ENCODE measurements at regions not wholly inside any gene's neighbourhood (a gene's known extent, or its start where the extent isn't known, plus 50 kb on each side); places are given as distances from the start of the nearest gene placed in this dataset.
"Not testable (repeated sequence)": the region's sequence is repeated elsewhere in the genome, so short reads cannot be mapped to it uniquely, and the experiment has no call there.

DNA sequence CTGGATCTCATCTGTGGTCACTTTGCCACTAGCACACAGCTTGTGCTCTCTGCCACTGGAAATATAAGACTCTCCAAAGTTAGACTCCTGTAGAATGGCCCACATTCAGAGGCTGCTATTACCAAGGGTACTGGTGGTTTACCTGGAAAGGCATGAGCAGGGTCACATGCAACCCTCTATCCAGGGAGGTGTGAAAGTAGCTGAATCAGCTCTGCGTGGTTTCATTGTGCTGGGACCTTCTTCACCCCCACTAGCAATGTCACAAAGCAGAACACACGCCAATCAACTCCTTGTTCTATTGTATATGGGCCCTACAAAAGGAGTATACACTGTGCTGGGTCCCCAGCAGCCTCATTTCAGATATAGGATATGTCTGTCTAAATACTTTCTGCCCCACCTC lies 353.6 kb upstream of the AUTS2 start:
- DNase-seq, result no peak
- intact Hi-C loops (cut with DNase I), result no loop called here

DNA sequence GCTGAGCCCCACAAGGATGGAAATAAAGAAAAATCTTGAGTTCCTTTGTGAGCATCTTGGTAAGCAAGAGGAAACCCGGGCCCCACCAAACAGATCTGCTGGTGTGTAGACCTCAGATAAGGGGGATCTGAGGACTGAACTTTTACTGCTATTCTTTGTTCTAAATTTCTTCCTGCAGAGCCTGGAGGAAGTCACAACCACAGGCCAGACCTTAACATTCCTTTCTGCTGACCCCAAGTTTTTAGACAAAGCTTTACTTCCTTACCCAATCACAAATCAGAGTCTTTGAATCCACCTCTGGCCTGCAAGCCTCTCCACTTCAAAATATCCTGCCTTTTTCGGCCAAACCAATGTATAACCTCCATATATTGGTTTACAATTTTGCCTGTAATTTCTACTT lies 352.6 kb upstream of the AUTS2 start:
- DNase-seq, result no peak
- intact Hi-C loops (cut with DNase I), result no loop called here

DNA sequence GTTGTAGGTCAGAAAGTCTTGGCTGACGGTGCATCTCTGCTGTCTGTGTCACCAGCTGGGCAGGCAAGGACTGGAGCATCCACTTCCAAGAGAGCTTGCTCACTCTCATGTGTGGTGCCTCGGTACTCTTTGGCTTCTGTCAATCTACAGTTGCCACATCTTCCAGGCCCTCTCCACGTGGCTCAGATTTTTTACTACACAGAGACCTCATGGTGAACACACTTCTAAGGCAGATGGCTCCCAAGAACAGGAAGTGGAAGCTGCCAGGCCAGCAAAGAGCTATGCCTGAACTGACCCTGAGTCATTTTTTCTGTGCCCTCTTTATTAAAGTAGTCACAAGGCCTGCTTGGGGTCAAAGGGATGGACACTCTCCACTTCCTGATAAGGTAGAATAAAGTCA lies 351.5 kb upstream of the AUTS2 start:
- peak in 5 of 10 donors; percentile 6 to 23 (median 13) for DNase-seq
- intact Hi-C loops (cut with DNase I), result no loop called here

DNA sequence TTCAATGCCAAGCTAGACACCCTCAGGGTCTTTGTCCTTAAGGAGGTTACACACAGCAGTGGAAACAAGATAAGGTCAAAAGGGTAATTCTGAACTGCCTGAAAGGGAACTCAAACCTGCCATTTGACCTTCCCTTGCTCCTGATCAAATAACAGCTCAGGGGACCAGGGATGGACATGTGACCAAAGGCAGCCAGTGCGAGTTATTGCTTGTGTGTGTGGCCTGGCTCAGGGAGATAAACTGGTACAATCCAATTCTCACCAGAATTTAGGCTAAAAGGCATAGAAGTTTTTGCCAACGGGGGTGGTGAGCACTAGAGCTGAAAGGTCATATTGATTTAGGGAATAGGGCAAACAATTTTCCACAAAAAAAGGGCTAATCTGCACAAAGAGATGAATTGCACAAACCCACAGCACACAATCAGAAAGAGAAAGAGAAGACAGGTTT lies 349.9 kb upstream of the AUTS2 start:
- intact Hi-C loops (cut with DNase I); DNase-seq: not testable (repeated sequence)

DNA sequence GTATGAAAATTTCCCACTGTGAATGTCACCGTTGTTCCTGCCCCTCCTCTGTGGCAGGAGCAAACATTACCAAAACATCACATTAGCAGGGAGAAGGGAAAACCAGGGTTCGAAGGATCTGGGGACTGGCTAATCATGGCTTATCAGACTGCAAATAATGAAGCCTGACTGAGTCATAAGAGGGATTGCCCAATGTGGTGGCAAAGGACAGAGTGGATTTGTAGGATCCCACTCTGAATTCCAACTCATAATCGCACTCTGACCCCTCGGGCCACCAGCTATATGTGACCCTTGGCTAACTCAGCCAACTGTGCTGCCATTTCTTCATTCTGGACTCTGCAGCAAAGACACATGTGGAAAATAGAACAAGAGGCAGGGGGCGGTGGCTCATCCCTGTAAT lies 347.3 kb upstream of the AUTS2 start:
- intact Hi-C loops (cut with DNase I), result no loop called here
- DNase-seq, result no peak

DNA sequence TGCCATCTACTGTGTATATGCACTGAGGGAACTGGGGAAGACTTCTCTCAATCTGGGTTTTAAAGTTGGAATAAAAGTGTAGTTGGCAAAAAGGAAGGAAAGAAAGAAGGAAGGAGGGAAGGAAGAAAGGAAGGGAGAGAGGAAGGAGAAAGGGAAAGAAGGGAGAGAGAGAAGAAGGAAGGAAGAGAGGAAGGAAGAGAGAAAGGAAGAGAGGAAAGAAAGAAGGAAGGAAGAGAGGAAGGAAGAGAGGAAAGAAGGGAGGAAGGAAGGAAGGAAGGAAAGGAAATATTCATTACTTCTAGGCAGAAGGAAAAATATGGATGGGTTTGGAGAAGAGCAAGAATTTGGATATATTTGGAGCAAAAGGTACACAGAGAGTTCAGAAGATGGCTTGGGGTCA lies 343.6 kb upstream of the AUTS2 start:
- intact Hi-C loops (cut with DNase I), result no loop called here
- no peak for DNase-seq

DNA sequence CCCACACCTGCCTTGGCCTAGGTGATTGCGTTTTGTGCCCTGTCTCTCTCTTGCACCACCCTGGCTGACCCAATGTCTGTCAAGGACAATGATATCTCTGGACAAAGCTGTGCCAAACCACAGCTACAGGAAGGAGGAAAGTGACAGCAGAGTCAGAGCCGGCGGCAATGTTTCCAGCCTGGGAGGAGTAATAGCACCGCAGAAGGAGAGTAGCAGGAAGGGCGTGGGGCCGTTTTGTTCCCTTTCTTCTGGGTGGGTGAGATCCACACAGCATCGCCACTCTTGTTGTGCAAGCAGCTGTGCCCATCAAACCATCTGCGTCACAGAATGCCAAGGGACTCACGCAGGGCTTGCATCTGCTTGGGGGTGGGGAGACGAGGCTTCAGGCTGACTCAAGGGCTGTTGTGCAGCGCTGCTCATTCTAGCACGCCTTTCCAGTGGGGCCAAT lies 341.6 kb upstream of the AUTS2 start:
- peak in 9 of 10 donors; percentile 19 to 92 (median 45) for DNase-seq
- intact Hi-C loops (cut with DNase I), result no loop called here

DNA sequence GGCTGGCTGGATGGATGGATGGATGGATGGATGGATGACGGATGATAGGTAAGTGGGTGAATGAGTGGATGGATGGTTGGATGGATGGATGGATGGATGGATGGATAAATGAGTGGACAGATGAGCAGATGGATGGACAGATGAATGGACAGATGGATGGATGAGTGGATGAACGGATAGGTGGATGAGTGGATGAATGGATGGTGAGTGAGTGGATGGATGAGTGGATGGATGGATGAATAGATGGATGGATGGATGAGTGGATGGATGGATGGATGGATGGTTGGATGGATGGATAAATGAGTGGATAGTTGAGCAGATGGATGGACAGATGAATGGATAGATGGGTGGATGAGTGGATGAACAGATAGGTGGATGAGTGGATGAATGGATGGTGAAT lies 340.7 kb upstream of the AUTS2 start:
- intact Hi-C loops (cut with DNase I), result no loop called here
- no peak for DNase-seq

DNA sequence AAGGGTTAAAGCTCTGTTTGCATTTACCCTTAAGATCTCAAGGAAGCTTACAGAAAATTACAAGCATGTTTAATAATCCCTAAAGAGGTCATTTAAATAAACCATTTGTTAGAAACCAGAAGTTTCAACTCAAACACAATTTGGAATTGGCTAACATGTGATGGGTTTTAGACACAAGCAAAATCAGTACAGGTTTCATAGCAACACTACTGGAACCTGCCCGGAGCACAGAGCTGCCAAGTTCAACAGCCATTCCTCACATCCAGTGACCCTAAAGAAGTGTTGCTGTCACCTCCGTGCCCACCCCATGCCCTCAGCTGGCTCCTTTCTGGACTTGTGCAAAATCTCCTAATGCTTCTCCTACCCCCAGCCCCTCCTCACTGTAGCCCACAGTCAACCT lies 338.8 kb upstream of the AUTS2 start:
- intact Hi-C loops (cut with DNase I), result no loop called here
- no peak for DNase-seq

DNA sequence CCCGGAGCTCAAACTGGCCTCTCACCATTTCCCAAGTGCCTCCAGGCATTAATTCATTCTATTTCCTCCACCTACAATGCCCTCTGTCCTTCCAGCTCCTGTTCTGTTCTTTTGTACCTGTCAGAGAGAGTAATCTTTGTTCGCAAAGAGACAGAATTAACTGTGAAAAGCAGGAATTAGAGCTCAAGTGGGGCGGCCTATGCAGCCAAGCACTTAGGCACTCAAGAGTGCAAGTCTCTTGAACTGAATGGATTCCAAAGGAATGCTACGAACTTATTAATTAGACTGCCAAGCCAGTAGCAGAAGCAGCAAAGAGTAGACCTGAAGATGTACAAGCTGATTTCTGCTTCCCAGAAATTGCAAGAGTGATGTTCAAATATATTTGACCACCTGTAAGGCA lies 338.3 kb upstream of the AUTS2 start:
- DNase-seq, result no peak
- intact Hi-C loops (cut with DNase I), result no loop called here

DNA sequence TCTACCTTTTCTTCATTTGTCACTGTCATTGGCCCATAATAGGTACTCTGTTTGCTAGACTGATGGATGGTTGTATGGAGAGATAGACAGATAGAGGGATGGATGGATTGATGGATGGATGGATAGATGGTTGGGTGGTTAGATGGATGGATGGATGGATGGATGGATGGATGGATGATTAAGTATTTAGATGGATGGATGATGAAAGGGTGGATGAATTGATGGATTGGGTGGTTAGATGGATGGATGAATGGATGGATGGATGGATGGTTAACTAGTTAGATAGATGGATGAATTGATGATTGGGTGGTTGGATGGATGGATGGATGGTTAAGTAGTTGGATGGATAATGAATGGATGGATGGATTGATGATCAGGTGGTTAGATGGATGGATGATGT lies 334.7 kb upstream of the AUTS2 start:
- no peak for DNase-seq
- intact Hi-C loops (cut with DNase I), result no loop called here

DNA sequence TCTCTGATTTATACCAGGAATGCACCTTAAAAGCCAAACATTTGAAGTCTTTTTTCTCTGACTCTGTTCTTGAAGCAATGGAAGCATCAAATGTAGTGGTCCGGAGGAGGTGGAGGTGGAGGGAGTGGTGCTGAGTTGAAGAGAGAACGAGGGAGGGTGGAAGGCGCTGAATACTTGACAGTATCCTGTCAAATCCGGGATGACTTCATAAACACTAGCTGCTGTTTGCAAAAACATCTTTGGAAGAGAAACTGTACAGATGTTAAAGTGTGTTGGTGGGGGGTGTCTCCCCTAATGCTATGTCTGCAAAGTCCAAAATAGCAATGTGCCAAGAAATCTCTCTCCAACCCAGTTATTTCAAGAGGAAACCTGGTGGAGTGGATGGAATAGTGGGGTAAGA lies 328.5 kb upstream of the AUTS2 start:
- DNase-seq, result no peak
- intact Hi-C loops (cut with DNase I), result no loop called here

DNA sequence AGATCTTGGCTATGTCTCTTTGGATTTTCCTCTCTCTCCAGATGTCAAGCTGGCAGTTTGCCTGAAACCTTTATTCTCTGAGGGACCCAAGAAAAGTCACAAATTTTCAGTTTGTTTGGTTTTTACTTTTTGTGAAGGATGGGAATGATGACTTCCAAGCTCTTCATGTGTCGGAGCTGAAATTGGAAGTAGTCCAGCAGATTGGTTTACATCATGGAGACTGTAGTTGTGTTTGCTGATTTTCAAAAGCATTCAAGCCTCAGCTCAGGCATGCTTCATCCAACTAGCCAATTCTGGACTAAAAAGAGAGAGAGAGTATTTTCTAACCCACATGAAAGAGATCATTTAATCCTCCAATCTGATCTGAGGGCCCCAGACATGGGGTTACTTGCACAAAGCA lies 326.2 kb upstream of the AUTS2 start:
- DNase-seq, result no peak
- intact Hi-C loops (cut with DNase I), result no loop called here

DNA sequence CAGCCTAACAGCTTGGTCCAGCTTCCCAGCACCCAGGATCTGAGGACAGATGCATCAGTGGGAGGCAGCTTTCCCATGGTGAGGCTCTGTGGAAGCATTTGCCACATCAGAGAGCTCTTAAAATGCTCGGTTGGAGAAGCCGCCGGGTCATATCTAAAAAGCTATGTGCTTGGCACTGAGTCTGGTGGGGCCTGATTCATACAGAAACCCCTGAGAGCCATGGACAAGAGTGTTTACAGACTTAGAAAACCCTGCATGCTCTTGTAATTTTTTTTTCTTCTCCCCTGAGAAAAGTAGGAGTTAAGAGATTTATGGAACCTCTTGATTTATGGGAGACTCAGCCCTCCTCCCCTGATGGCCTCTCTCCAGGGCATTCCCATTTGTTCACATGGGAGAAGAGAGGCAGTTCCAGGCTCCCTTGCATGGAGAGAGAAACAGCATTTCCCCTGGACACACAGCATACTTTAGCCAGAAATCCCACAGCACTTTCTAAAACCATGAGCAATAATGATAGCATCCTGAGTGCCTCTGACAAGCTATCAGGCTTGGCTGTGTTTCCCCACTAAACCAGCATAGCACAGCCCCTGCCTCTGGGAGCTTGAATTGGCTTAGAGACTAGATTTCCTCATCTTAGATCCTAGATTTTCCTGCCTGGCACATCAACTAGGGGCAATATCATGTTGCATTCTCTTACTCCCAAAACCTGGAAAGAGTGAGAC lies 322.1 kb upstream of the AUTS2 start:
- DNase-seq, result peak in 6 of 10 donors; percentile 10 to 86 (median 26)
- intact Hi-C loops (cut with DNase I), result no loop called here

DNA sequence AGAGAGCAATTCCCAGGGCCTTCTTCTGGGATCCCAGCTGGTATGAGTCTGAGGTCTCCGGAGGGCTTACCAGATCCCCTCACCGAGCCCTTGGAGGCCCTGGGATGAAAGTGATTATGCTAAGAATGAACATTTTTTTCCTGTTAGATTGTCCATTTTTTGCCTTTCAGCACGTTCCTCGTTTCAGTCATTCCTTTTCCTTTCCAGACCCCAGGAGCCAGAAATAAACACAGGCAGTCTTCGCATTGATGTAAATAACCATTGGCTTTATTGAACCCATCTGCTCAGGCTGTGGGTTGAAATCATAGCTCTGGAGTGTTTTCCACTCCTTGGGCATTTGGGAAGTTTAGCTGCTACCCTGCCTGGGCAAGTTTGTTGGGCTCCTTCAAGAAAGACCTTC lies 320.9 kb upstream of the AUTS2 start:
- DNase-seq, result no peak
- intact Hi-C loops (cut with DNase I), result no loop called here

DNA sequence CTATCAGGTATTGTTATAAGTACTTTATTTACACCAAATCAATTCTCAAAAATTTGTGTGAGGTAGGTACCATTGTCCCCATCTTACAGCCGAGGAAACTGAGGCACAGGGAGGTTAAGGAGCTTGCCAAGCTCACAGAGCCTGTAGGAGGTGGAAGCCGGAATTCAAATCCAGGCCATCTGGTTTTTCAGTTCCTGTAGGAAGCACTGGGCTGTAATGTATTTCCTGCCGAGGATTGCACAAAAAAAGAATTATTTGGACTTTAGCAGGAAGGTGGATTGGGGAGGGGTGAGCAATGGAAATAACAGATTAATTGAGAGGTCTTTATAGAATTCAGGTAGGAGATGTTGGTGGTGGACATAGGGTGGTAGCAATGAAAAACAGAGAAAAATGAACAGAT lies 315.3 kb upstream of the AUTS2 start:
- no peak for DNase-seq
- intact Hi-C loops (cut with DNase I), result no loop called here

DNA sequence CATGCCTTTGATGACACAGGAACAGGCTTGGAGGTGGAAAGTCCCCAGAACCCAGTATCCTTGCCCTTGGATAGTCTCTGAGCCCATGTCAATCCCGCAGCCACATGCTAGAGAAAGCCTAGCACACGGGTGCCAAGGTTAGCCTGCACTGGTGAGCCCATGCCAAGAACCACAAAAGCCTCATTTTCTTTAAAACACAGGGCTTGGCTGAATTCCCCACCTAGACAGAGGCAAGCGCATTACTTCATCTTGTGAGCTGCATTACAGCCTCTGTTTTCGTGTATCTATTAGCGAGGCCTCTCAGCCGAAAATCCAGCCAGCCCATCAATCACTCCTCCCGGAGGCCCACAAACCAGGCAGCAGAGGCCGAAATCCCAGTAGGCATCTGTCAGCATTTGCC lies 314.9 kb upstream of the AUTS2 start:
- DNase-seq, result peak in 1 of 10 donors; percentile 22

DNA sequence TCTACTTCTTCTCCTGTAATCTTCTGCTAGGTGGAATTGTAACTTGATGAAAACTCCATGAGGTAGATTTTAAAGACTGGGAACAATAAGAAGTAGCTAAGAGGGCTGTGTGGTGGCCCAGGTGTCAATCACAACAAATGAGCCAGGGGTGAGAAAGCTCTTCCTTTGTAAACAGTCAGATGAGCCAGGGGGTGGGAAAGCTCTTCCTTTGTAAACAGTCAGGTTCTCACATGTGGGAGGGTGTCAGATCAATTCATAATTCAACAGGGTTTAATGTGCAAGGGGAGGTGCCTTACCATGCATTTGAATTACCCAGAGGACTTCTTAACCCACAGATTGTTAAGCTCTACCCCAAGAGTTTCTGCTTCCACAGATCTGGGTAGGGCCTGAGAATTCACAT lies 312.4 kb upstream of the AUTS2 start:
- DNase-seq, result no peak

More for the DNA sequence above, 314.9 kb upstream of the AUTS2 start:
- intact Hi-C loops (cut with DNase I), result no loop called here

DNA sequence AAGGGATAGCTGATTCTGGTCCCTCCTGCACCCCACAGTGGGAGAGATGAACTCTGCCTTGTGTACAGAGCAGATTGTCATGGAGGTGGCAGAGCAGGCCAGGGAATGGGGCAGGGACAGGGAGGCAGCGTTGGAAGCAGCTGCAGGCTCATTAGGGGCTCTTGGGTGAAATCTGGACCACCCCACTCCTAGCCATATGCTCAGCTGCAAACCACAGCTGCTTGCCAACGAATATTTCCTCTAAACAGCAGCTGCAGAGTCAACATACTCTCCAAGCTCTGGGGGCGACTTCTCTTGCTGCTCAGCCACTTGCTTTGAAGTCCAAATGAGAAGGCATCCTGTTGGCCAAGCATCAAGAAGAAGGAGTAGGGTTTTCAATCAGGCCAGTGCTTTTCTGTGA lies 302.3 kb upstream of the AUTS2 start:
- DNase-seq, result no peak
- intact Hi-C loops (cut with DNase I), result no loop called here

More for the DNA sequence above, 312.4 kb upstream of the AUTS2 start:
- intact Hi-C loops (cut with DNase I), result no loop called here

DNA sequence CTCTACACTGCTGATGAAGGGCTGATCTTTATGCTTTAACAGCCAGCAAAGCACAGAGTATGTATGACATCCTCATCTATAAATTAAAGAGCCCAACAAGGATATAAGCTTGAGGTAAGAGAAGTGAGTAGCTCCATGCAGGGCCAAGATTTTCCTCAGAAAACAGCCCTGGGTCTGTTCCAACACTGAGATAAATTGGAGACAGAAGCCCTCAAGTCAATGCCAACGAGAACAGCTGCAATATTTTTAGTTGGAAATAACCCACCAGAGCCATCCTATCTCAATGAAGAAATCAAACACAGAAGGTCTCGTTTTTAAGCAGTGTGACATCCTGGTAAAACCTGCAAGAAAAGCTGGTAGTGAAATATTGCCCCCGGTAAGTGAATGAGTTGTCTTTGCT lies 297.0 kb upstream of the AUTS2 start:
- DNase-seq, result no peak
- intact Hi-C loops (cut with DNase I), result no loop called here

DNA sequence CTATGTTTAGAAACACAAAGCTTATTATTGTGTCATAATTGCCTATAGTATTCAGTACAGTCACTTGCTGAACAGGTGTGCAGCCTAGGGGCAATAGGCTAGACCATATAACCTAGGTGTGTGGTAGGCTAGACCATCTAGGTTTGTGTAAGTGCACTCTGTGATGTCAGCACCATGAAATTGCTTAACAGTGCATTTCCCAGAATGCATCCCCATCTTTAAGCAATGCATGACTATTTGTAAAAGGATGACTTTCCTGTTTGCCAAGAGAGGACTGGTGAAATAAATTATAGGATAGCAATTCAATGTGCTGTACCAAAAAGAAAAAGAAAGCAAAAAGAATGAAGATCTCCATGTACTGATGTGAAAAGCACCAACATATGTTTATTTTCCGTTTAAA lies 288.7 kb upstream of the AUTS2 start:
- intact Hi-C loops (cut with DNase I), result no loop called here

DNA sequence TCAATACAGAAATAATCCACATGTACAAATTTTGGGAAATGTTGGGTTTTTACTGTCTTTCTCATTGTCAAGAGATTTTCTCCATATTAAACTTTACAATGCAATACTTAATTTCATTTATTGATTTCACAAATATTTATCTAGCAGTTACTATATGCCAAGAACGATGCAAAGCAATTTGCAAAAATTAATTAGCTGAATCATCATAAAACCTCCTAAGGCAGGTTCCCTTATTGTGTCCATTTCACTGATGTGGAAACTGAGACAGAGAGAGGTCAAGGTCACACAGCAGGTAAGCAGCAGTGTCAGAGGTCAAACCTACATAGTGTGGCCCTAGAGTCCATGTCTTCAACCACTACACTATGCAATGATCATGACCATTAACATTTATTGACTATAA lies 286.8 kb upstream of the AUTS2 start:
- no peak for DNase-seq
- intact Hi-C loops (cut with DNase I), result no loop called here

More for the DNA sequence above, 288.7 kb upstream of the AUTS2 start:
- no peak for DNase-seq

DNA sequence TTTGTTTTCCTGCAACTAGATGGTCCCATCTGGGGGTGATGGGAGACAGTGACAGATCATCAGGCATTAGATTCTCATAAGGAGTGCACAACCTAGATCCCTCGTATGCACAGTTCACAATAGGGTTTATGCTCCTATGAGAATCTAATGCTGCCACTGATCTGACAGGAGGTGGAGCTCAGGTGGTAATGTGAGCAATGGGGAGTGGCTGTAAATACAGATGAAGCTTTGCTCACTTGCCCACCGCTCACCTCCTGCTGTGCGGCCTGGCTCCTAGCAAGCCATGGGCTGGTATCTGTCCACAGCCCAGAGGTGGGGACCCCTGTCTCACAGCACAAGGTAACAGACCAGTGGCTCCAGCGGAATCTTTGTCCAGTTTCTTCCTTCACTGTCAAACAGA lies 284.4 kb upstream of the AUTS2 start:
- intact Hi-C loops (cut with DNase I); DNase-seq: not testable (repeated sequence)
